ENCODE measurements at regions not wholly inside any gene's neighbourhood (a gene's known extent, or its start where the extent isn't known, plus 50 kb on each side); places are given as distances from the start of the nearest gene placed in this dataset.

DNA sequence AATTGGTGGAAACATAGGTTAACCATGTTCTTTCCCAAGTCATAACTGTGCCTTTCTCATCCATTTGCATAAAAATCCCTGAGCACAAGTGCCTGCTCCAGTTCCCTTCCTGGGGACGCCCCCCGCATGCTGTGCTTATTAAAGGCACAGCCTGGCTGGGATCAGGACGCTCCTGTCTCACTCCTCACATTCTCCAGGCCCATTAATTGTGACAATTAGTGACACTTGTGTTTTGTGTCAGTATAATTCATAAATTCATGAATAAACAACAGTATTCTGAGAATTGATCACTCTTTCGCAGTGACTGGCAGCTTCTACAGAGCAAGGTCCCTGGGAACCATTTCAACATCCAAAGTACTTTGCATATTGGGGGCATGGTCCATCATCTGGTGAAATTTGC, 1354.4 kb downstream of the TBC1D22A start:
- no peaks in the 10 kb centered on the region for H3K79me2 ChIP-seq (ENCODE audit: insufficient read depth, low read length)
- no peaks in the 10 kb centered on the region for H3K9me2 ChIP-seq (replicated peaks; ENCODE audit: low read depth, low read length)
- H3K9ac ChIP-seq (ENCODE audit: low read depth, low read length, poor library complexity, severe bottlenecking), result no peak overlapping the region
- no peaks in the 10 kb centered on the region for H3K27me3 ChIP-seq (ENCODE audit: insufficient read depth, low read length, poor library complexity, severe bottlenecking)
- H3F3A ChIP-seq (ENCODE audit: low read depth), result no peaks in the 10 kb centered on the region
- H4K20me1 ChIP-seq (ENCODE audit: insufficient read depth, low read length, poor library complexity, severe bottlenecking), result no peaks in the 10 kb centered on the region
- no peak overlapping the region for H3K4me2 ChIP-seq (ENCODE audit: low read depth, low read length, poor library complexity, severe bottlenecking)
- H3K4me1 ChIP-seq (ENCODE audit: insufficient read depth, low read length, poor library complexity, severe bottlenecking), result no peaks in the 10 kb centered on the region
- no peak overlapping the region for H2AFZ ChIP-seq (ENCODE audit: low read length)
- H3K9me3 ChIP-seq (ENCODE audit: insufficient read depth, low read depth, low read length), result no peaks in the 10 kb centered on the region; the same call in 1 of the 2 replicates
- no peak overlapping the region for H3K4me3 ChIP-seq (ENCODE audit: low read length, poor library complexity, severe bottlenecking)
- no peaks in the 10 kb centered on the region for H3K36me3 ChIP-seq (ENCODE audit: insufficient read depth, low read length)
- no peak for TF ChIP-seq EZH2phosphoT487 (IDR thresholded peaks at IDR 0.05; ENCODE audit: borderline replicate concordance)
- TF ChIP-seq, protein P1, sequence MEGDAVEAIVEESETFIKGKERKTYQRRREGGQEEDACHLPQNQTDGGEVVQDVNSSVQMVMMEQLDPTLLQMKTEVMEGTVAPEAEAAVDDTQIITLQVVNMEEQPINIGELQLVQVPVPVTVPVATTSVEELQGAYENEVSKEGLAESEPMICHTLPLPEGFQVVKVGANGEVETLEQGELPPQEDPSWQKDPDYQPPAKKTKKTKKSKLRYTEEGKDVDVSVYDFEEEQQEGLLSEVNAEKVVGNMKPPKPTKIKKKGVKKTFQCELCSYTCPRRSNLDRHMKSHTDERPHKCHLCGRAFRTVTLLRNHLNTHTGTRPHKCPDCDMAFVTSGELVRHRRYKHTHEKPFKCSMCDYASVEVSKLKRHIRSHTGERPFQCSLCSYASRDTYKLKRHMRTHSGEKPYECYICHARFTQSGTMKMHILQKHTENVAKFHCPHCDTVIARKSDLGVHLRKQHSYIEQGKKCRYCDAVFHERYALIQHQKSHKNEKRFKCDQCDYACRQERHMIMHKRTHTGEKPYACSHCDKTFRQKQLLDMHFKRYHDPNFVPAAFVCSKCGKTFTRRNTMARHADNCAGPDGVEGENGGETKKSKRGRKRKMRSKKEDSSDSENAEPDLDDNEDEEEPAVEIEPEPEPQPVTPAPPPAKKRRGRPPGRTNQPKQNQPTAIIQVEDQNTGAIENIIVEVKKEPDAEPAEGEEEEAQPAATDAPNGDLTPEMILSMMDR (conservative IDR thresholded peaks at IDR 0.05; ENCODE audit: low read length), result no peak

DNA sequence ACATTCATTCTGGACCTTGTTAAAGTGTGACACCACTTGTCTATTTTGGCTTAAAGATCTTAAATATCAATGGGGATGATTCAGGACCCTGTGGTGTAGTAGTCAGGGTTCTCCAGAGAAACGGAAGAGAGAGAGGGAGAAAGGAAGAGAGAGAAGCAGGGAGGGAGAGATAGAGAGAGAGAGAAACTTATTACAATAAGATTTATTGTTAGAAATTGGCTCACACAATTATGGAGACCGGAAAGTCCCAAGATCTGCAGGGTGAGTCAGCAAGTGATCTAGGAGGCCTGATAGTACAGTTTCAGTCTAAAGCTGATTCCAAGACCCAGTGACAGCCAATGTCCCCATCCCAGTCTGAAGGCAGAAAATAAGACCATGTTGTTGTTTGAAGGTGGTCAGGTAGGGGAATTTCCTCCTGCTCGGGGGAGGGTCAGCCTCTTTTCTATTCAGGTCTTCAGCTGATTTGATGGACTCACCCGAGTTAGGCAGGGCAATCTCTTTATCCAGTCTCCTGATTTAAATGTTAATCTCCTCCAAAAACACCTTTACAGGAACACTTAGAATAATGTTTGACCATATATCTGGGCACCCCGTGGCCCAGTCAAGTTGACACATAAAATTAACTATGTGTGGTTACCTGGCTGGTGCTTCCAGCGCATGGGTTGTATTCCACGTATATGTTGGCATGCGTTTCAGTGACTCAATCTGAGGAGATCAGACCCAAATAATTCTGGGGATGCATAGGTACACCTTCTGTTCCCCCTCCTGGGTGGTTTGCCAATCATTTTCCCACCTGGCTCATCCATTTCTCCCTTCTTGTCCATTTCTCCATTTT, 1350.5 kb downstream of the TBC1D22A start:
- H3K9me3 ChIP-seq (ENCODE audit: insufficient read depth, low read depth, low read length), result peaks cover 5% of the 10 kb centered on the region; the same call in 1 of the 2 replicates
- H3K9me2 ChIP-seq (replicated peaks; ENCODE audit: low read depth, low read length), result no peaks in the 10 kb centered on the region
- H3K4me3 ChIP-seq (ENCODE audit: low read length, poor library complexity, severe bottlenecking), result no peak overlapping the region
- no peaks in the 10 kb centered on the region for H3F3A ChIP-seq (ENCODE audit: low read depth)
- H3K27me3 ChIP-seq (ENCODE audit: insufficient read depth, low read length, poor library complexity, severe bottlenecking), result no peaks in the 10 kb centered on the region
- no peaks in the 10 kb centered on the region for H3K4me1 ChIP-seq (ENCODE audit: insufficient read depth, low read length, poor library complexity, severe bottlenecking)
- no peaks in the 10 kb centered on the region for H3K36me3 ChIP-seq (ENCODE audit: insufficient read depth, low read length)
- no peaks in the 10 kb centered on the region for H4K20me1 ChIP-seq (ENCODE audit: insufficient read depth, low read length, poor library complexity, severe bottlenecking)
- H2AFZ ChIP-seq (ENCODE audit: low read length), result no peak overlapping the region
- H3K79me2 ChIP-seq (ENCODE audit: insufficient read depth, low read length), result no peaks in the 10 kb centered on the region
- no peak overlapping the region for H3K4me2 ChIP-seq (ENCODE audit: low read depth, low read length, poor library complexity, severe bottlenecking)
- TF ChIP-seq, protein P1 (conservative IDR thresholded peaks at IDR 0.05; ENCODE audit: low read length), result no peak
- no peak for TF ChIP-seq EZH2phosphoT487 (IDR thresholded peaks at IDR 0.05; ENCODE audit: borderline replicate concordance)
- no peak overlapping the region for H3K9ac ChIP-seq (ENCODE audit: low read depth, low read length, poor library complexity, severe bottlenecking)

DNA sequence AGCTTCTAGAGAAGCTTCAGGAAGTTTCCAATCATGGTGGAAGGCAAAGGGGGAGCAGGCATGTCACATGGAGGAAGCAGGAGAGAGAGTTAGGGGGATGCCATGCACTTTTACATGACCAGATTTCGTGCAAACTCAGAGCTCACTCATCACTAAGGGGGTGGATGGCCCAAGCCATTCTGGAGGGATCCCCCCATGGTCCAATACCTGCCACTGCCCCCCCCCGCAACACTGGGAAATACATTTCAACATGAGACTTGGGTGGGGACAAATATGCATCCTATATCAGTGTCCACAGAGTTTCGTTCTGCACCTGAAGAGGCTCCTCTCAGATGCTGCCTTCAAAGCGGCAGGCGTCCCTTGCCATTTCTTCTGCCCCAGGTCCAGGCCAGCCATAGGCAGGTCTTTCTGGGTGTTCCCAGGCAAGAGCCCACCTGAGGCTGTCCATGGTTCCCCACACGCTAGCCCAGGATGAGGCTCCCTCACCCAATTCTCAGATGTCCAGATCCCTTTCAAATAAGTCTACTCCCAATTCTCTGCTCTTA, 1344.3 kb downstream of the TBC1D22A start:
- H3K9ac ChIP-seq (ENCODE audit: low read depth, low read length, poor library complexity, severe bottlenecking), result no peak overlapping the region
- H3K79me2 ChIP-seq (ENCODE audit: insufficient read depth, low read length), result no peaks in the 10 kb centered on the region

More for the DNA sequence above, 1344.3 kb downstream of the TBC1D22A start:
- Histone ChIP-seq H2AFZ (ENCODE audit: low read length) (no peak overlapping the region), H4K20me1 (ENCODE audit: insufficient read depth, low read length, poor library complexity, severe bottlenecking) (no peaks in the 10 kb centered on the region), H3K4me1 (ENCODE audit: insufficient read depth, low read length, poor library complexity, severe bottlenecking) (no peaks in the 10 kb centered on the region), H3K9me2 (replicated peaks; ENCODE audit: low read depth, low read length) (no peaks in the 10 kb centered on the region), H3K9me3 (ENCODE audit: insufficient read depth, low read depth, low read length) (peaks cover 5% of the 10 kb centered on the region; the same call in 1 of the 2 replicates), H3K27me3 (ENCODE audit: insufficient read depth, low read length, poor library complexity, severe bottlenecking) (no peaks in the 10 kb centered on the region), H3F3A (ENCODE audit: low read depth) (no peaks in the 10 kb centered on the region), H3K36me3 (ENCODE audit: insufficient read depth, low read length) (no peaks in the 10 kb centered on the region), H3K4me3 (ENCODE audit: low read length, poor library complexity, severe bottlenecking) (no peak overlapping the region), H3K4me2 (ENCODE audit: low read depth, low read length, poor library complexity, severe bottlenecking) (no peak overlapping the region)
- no peak for TF ChIP-seq EZH2phosphoT487 (IDR thresholded peaks at IDR 0.05; ENCODE audit: borderline replicate concordance)
- TF ChIP-seq, protein P1 (conservative IDR thresholded peaks at IDR 0.05; ENCODE audit: low read length), result no peak
